Tibial nerve (tissue), 4 donors: ENCODE measurements at regions not wholly inside any gene's neighbourhood (a gene's known extent, or its start where the extent isn't known, plus 50 kb on each side); places are given as distances from the start of the nearest gene placed in this dataset.

Experiments used
- EP300 ChIP-seq, 2 donors: sonication (generic); formaldehyde crosslinking; IDR thresholded peaks; one replicate each; pipeline ENCODE4 v1.6.1; 2017; ENCODE audit warnings: antibody characterized with exemption in 2 of 2, mild to moderate bottlenecking in 1 of 2
- TF ChIP-seq, protein P1 (sequence below), 5 experiments: fragments of 200-600 bp in 3 of 5; fragments of 450-650 bp in 2 of 5; sonication (generic) in 3 of 5; IDR thresholded peaks; one replicate each; pipeline ENCODE4 v1.5.1; 2016 to 2019; ENCODE audit warnings: antibody characterized with exemption in 5 of 5, mild to moderate bottlenecking in 3 of 5, moderate library complexity in 2 of 5

DNA sequence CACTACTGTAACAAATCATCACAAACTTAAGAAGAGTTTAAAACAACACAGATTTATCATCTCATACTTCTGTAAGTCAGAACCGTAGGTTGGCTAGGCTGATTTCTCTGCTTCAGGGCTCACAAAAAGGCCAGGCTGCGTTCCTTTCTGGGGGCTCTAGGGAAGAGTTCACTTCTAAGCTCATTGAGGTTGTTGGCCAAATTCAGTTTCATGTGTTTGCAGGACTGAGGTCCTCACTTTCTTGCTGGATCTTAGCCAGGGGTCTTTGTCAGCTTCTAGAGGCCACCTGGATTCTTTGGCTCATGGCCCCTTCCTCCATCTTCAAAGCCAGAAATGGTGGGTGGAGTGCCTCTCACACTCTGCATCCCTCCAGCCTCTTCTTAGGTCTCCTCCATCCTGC is 76.0 kb downstream of the ACTBL2 start:
- TF ChIP-seq, protein P1, sequence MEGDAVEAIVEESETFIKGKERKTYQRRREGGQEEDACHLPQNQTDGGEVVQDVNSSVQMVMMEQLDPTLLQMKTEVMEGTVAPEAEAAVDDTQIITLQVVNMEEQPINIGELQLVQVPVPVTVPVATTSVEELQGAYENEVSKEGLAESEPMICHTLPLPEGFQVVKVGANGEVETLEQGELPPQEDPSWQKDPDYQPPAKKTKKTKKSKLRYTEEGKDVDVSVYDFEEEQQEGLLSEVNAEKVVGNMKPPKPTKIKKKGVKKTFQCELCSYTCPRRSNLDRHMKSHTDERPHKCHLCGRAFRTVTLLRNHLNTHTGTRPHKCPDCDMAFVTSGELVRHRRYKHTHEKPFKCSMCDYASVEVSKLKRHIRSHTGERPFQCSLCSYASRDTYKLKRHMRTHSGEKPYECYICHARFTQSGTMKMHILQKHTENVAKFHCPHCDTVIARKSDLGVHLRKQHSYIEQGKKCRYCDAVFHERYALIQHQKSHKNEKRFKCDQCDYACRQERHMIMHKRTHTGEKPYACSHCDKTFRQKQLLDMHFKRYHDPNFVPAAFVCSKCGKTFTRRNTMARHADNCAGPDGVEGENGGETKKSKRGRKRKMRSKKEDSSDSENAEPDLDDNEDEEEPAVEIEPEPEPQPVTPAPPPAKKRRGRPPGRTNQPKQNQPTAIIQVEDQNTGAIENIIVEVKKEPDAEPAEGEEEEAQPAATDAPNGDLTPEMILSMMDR (IDR thresholded peaks at IDR 0.05), result no peak
- no peak for TF ChIP-seq EP300 (IDR thresholded peaks at IDR 0.05)
